Upper lobe of left lung (tissue), 4 donors: ENCODE measurements at regions not wholly inside any gene's neighbourhood (a gene's known extent, or its start where the extent isn't known, plus 50 kb on each side); places are given as distances from the start of the nearest gene placed in this dataset.

Source experiments
- POLR2A ChIP-seq, 4 donors: fragments of 450-650 bp; IDR thresholded peaks; one replicate each; pipeline ENCODE4 v1.5.1; 2016 to 2017; ENCODE audit warnings: antibody characterized with exemption in 4 of 4, mild to moderate bottlenecking in 2 of 4
- TF ChIP-seq, protein P1 (sequence below), 6 experiments: fragments of 450-650 bp in 4 of 6; fragments of 200-600 bp in 2 of 6; sonication (generic) in 2 of 6; IDR thresholded peaks; one replicate each; pipeline ENCODE4 v1.5.1; 2016 to 2019; ENCODE audit warnings: antibody characterized with exemption in 6 of 6

GRCh38 chr10:89836840-89837164 is 135.4 kb downstream of the KIF20B start:
- no peak for TF ChIP-seq POLR2A (IDR thresholded peaks at IDR 0.05)
- TF ChIP-seq, protein P1, sequence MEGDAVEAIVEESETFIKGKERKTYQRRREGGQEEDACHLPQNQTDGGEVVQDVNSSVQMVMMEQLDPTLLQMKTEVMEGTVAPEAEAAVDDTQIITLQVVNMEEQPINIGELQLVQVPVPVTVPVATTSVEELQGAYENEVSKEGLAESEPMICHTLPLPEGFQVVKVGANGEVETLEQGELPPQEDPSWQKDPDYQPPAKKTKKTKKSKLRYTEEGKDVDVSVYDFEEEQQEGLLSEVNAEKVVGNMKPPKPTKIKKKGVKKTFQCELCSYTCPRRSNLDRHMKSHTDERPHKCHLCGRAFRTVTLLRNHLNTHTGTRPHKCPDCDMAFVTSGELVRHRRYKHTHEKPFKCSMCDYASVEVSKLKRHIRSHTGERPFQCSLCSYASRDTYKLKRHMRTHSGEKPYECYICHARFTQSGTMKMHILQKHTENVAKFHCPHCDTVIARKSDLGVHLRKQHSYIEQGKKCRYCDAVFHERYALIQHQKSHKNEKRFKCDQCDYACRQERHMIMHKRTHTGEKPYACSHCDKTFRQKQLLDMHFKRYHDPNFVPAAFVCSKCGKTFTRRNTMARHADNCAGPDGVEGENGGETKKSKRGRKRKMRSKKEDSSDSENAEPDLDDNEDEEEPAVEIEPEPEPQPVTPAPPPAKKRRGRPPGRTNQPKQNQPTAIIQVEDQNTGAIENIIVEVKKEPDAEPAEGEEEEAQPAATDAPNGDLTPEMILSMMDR (IDR thresholded peaks at IDR 0.05): no peak
